Large intestine (tissue), 3 donors: ENCODE measurements at regions not wholly inside any gene's neighbourhood (a gene's known extent, or its start where the extent isn't known, plus 50 kb on each side); places are given as distances from the start of the nearest gene placed in this dataset.

Source experiments
- DNase-seq, 2 donors: peaks; one replicate each; pipeline versions ENCODE4 v3.0.0 to v3.0.0-alpha.2; 2013
- H3K27ac ChIP-seq: one replicate; pipeline ENCODE4 v1.5.1; 2013; ENCODE audit warnings: low read length
- H3K27me3 ChIP-seq: 2 replicates; pipeline ENCODE4 v1.6.1; 2013; ENCODE audit warnings: low read length; ENCODE audit not compliant: control insufficient read depth, insufficient read depth
- H3K36me3 ChIP-seq: 2 replicates; pipeline ENCODE4 v1.6.1; 2013; ENCODE audit warnings: low read length; ENCODE audit not compliant: control insufficient read depth, insufficient read depth
- H3K4me1 ChIP-seq: one replicate; pipeline ENCODE4 v1.6.1; 2013; ENCODE audit warnings: low read length; ENCODE audit not compliant: control insufficient read depth, insufficient read depth
- H3K4me3 ChIP-seq: one replicate; pipeline ENCODE4 v1.5.1; 2013; ENCODE audit warnings: low read length
- H3K9me3 ChIP-seq: one replicate; pipeline ENCODE4 v1.6.1; 2013; ENCODE audit warnings: mild to moderate bottlenecking, low read depth, low read length, moderate library complexity; ENCODE audit not compliant: control insufficient read depth
- WGBS: methylation state at CpG from one replicate; pipeline ENCODE4 v1.1.5; 2013; ENCODE audit warnings: low lambda C conversion rate; ENCODE audit not compliant: insufficient coverage; 5-methylcytosine and 5-hydroxymethylcytosine counted together

DNA sequence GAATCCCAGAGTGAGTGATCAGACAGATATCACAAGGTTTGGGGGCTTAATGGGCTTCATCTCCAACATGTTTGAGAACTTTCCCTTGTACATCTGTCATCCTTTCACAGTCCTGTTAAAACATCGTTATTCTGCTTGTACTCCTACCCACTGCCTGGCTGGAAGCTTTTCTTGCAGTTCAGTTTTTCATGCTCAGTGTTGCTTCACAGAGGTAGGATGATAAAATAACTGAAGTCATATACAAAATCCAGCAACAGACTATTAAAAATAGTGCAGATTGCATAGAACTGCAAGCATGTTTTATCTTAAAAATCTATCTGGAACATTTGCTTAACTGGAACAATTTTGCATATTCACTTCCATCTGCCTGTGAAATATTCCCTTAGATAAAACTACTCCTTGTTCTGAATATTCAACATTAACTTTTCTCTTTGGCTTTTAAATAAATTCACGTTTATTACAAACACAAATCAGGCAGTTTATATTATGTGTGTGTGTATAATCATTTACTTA, 579.6 kb upstream of the IGFBP7 start:
- 73% methylated on average over 2 of the region's 2 CpGs for WGBS
- no peaks in the 10 kb centered on the region for H3K9me3 ChIP-seq
- H3K36me3 ChIP-seq, result no peaks in the 10 kb centered on the region
- H3K27ac ChIP-seq, result no peak overlapping the region
- no peaks in the 10 kb centered on the region for H3K4me1 ChIP-seq
- no peaks in the 10 kb centered on the region for H3K27me3 ChIP-seq
- no peak for DNase-seq
- no peak overlapping the region for H3K4me3 ChIP-seq

DNA sequence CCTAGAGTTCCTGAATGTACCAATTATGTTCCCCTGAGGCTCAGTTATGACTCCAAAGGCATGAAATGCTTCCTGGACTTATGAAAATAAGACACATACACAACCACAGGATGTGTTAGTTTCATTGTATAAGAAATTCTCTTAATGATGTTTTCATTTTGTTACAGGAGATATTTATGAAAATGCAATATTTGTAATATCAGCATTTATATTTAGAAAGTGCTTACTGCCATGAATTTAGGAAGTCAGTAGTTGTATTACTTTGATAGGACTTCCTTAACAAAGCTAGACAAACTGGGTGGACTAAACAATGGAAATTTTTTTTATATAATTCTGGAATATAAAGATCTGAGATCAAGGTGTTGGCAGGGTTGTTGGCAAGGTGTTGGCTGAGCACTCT, 572.1 kb upstream of the IGFBP7 start:
- DNase-seq, result no peak
- Histone ChIP-seq H3K36me3 (no peaks in the 10 kb centered on the region), H3K4me3 (no peak overlapping the region), H3K27ac (no peak overlapping the region), H3K9me3 (no peaks in the 10 kb centered on the region), H3K4me1 (no peaks in the 10 kb centered on the region), H3K27me3 (no peaks in the 10 kb centered on the region)

DNA sequence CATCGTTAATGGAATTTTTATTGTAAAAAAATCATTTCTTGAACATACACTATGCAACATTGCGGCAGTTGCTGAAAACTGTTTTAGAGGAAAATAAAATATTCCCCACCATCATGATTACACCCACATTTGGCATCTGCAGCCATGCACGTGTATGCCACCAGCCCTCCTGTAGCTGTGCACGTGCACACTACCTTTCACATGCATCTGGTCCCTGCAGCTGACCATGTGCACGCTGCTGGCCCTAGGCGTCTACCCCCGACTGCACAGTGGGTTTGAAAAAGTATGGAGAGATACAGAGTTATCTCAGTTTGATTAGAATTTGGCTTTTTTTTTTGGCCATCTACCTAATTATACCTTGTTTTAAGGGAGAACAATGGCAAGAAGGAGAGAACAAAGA, 569.8 kb upstream of the IGFBP7 start:
- no CpG with 5 or more reads among the region's 7 CpGs for WGBS

DNA sequence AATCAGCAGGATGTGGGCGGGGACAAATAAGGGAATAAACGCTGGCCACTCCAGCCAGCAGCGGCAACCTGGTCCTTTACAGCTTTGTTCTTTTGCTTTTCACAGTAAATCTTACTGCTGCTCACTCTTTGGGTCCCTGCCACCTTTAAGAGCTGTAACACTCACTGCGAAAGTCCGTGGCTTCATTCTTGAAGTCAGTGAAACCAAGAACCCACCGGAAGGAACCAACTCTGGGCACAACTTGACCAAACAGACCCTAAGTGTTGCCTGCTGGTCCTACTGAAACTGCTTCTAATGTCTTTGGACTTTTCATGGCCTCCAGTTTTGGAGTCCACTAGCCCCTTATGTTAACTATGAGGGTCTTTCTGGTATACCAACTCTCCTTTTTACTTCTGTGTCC, 566.2 kb upstream of the IGFBP7 start:
- Histone ChIP-seq H3K27me3 (no peaks in the 10 kb centered on the region), H3K27ac (no peak overlapping the region), H3K36me3 (no peaks in the 10 kb centered on the region), H3K9me3 (no peaks in the 10 kb centered on the region), H3K4me1 (no peaks in the 10 kb centered on the region), H3K4me3 (no peak overlapping the region)
- DNase-seq, result no peak
- no CpG with 5 or more reads among the region's 6 CpGs for WGBS

More for the DNA sequence above, 569.8 kb upstream of the IGFBP7 start:
- H3K4me1 ChIP-seq, result no peaks in the 10 kb centered on the region
- no peaks in the 10 kb centered on the region for H3K9me3 ChIP-seq
- H3K4me3 ChIP-seq, result no peak overlapping the region
- no peak for DNase-seq
- H3K27ac ChIP-seq, result no peak overlapping the region
- H3K27me3 ChIP-seq, result no peaks in the 10 kb centered on the region
- no peaks in the 10 kb centered on the region for H3K36me3 ChIP-seq

DNA sequence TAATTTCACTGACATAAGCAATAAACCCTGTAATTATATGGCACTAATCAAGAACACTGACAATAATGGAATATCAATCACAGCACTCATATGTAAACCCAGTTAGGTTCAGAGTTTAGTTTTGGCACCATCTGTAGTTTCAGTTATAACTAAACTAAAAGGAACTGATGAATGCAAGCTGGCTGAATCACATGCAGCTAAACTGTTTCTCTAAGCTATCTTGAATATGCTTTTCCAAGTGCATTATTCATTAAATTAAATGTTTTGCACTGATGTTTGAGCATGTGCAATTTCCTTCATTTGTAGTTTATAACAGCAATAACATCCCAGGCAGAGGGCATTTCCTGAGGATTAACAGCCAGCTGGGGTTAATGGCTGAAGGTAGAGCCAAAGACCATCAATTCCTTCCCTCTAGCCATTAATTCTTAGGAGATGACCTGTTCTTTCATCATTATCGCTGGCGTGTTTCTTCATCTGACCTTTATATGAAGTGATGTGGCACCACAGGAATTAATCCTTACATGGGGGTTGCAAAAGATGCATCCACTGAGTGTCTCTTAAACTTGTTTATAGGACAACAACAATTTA, 562.8 kb upstream of the IGFBP7 start:
- Histone ChIP-seq H3K36me3 (no peaks in the 10 kb centered on the region), H3K4me3 (no peak overlapping the region), H3K4me1 (no peaks in the 10 kb centered on the region), H3K9me3 (no peaks in the 10 kb centered on the region), H3K27me3 (no peaks in the 10 kb centered on the region), H3K27ac (no peak overlapping the region)
- DNase-seq, result peak in 1 of 2 donors; percentile 3
- WGBS, result no CpG with 5 or more reads among the region's 2 CpGs

DNA sequence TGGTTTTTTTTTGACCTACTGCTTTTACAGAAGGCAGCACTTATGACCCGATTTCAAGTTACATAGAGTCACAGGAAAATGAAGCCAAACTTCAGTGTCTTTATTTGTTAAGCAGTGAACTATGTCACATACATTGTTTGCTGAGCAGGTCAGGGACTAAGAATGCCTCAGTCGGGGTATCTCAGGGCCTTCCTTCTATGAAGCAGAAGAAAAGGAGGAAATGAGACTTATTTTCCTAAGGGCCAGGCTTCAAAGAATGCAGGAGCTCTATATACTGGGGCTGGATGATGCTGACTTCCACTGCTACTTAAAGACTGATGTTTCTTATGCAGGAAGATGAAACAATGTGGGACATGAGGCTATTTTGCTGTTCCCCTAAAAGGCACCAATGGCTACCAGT, 558.4 kb upstream of the IGFBP7 start:
- Histone ChIP-seq H3K9me3 (no peaks in the 10 kb centered on the region), H3K4me3 (no peak overlapping the region), H3K36me3 (no peaks in the 10 kb centered on the region), H3K27ac (no peak overlapping the region), H3K27me3 (no peaks in the 10 kb centered on the region), H3K4me1 (no peaks in the 10 kb centered on the region)
- DNase-seq, result no peak
- WGBS, result no CpG with 5 or more reads among the region's 2 CpGs

DNA sequence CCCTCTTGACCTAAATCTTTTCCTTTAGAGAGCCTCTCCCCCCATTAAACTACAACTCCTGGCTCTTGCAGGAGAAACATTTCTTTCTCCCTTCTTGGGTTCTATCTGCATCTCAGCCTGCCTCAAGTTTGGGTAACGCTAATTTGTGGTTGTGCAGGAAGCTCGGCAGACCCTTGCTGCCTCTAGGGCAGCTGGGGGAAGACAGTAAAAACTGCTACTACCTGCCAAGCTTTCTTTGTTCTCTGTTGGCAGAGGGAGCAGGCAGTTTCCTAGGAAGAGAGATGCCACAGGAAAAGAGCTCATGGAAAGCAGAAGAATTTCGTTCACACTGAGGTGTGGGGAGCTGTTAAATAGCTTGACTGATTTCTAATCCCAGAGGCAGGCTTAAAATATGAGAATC, 555.6 kb upstream of the IGFBP7 start:
- H3K27me3 ChIP-seq, result no peaks in the 10 kb centered on the region
- H3K4me3 ChIP-seq, result no peak overlapping the region
- H3K4me1 ChIP-seq, result no peaks in the 10 kb centered on the region
- no peaks in the 10 kb centered on the region for H3K9me3 ChIP-seq
- no CpG with 5 or more reads among the region's 3 CpGs for WGBS
- no peak overlapping the region for H3K27ac ChIP-seq
- DNase-seq, result no peak
- H3K36me3 ChIP-seq, result no peaks in the 10 kb centered on the region

DNA sequence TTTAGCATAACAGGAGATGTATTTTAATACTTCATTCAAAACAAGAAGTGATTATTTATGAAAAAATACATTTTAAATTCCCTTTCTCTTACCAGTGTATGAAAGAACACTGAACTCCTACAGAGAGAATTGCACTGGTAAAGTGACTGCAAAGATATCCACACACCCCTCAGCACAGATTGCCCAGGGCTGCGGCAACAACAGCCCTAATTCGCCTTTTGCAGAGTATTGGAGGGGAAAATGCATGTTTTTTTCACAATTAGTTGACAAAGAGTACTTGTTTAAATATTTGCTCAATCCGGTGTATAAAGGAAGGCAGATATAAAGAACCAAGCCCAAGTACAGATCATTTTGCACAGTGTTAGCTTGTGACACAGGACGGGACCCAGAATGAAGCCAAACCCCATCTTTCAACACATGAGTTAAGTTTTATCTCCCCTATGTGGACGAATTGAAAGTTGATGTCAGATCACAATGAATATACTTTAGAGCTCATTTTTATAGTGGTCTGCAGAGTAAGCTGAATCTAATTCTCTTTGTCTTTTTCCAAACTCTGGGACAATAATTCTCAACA, 551.4 kb upstream of the IGFBP7 start:
- no peaks in the 10 kb centered on the region for H3K36me3 ChIP-seq
- H3K4me1 ChIP-seq, result no peaks in the 10 kb centered on the region
- 0% methylated on average over 1 of the region's 5 CpGs for WGBS
- H3K27ac ChIP-seq, result no peak overlapping the region
- no peaks in the 10 kb centered on the region for H3K27me3 ChIP-seq
- no peak overlapping the region for H3K4me3 ChIP-seq
- H3K9me3 ChIP-seq, result no peaks in the 10 kb centered on the region
- no peak for DNase-seq

DNA sequence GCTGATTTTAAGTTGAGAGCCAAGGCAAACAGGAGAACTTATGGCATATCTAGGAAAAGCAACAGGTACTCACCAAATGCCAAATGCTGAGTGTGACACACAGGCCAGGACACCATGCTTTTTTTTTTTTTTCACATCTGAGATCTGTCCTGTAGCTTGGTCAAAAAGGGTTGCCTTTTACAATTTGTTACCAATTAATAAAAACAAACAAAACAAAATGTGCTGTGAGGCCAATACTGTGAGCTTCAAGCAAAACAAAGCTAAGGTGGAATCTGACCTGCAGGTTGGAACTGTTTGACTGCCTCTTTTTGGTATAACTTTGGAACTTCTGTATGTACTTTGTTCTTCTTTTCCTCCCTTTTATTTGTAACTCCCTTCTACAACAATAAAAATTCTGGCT, 548.5 kb upstream of the IGFBP7 start:
- no peak overlapping the region for H3K27ac ChIP-seq
- H3K9me3 ChIP-seq, result no peaks in the 10 kb centered on the region
- H3K4me1 ChIP-seq, result no peaks in the 10 kb centered on the region
- H3K27me3 ChIP-seq, result no peaks in the 10 kb centered on the region
- H3K4me3 ChIP-seq, result no peak overlapping the region
- no peak for DNase-seq
- H3K36me3 ChIP-seq, result no peaks in the 10 kb centered on the region

DNA sequence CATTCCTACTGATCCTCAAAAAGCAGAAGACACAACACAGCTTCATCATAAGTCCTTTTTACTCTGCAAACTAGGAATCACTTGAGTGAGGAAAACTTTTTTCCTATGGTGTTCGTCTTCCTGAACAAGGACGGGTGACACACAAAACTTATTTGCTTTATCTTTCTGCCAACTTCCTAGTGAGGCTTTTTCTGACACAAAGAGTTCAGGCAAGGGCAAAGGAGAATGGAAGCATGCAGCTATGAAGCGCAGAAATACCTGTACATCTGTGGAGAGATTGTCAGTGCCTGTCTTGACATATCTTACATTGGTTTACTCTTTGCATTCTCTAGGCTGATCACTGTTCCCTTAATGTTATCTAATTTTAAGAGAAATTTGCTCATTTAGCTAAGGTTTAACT, 548.0 kb upstream of the IGFBP7 start:
- Histone ChIP-seq H3K36me3 (no peaks in the 10 kb centered on the region), H3K4me3 (no peak overlapping the region), H3K4me1 (no peaks in the 10 kb centered on the region), H3K27me3 (no peaks in the 10 kb centered on the region), H3K27ac (no peak overlapping the region), H3K9me3 (no peaks in the 10 kb centered on the region)
- DNase-seq, result no peak
- WGBS, result no CpG with 5 or more reads among the region's 3 CpGs

DNA sequence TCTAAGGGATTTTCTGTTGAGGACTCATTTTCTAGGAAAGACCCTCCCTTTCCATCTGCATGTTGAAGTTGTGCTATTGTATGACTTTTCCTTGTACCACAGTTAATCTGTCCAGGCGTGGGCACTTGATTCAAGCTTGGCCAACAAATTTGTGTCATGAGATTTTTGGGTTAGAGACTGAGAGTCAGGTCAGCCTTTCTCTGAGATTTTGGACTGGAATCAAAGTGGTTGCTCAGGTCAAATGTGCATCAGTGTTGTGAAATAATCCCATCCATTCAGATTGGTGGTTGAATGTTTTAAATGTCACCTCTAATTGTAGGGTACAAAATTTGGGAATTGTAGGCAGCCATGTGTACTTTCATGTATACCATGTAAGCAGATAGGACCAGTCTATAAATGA, 545.2 kb upstream of the IGFBP7 start:
- Histone ChIP-seq H3K4me1 (no peaks in the 10 kb centered on the region), H3K9me3 (no peaks in the 10 kb centered on the region), H3K27ac (no peak overlapping the region), H3K4me3 (no peak overlapping the region), H3K36me3 (no peaks in the 10 kb centered on the region), H3K27me3 (no peaks in the 10 kb centered on the region)
- no CpG with 5 or more reads among the region's 1 CpG for WGBS
- no peak for DNase-seq
